H1 (cell line): ENCODE measurements at regions not wholly inside any gene's neighbourhood (a gene's known extent, or its start where the extent isn't known, plus 50 kb on each side); places are given as distances from the start of the nearest gene placed in this dataset.
"Not testable (repeated sequence)": the region's sequence is repeated elsewhere in the genome, so short reads cannot be mapped to it uniquely, and the experiment has no call there.

Experiments
- BACH1 ChIP-seq: IDR thresholded peaks from 2 replicates; pipeline ENCODE4 v1.6.1; 2012; ENCODE audit warnings: low read length, improper control_type of control experiment
- BRCA1 ChIP-seq: IDR thresholded peaks from 2 replicates; pipeline ENCODE4 v1.6.1; 2012; ENCODE audit warnings: low read depth, low read length, improper control_type of control experiment
- EGR1 ChIP-seq: IDR thresholded peaks from 2 replicates; pipeline ENCODE4 v1.6.1; 2011; ENCODE audit warnings: low read depth, low read length, borderline replicate concordance
- EP300 ChIP-seq, 2 experiments: IDR thresholded peaks; 1 replicate in 1 of 2; 2 replicates in 1 of 2; pipeline ENCODE4 v1.6.1; 2011 to 2012; ENCODE audit warnings: low read depth in 2 of 2, low read length in 2 of 2, mild to moderate bottlenecking in 2 of 2, borderline replicate concordance in 1 of 2, inconsistent platforms in 1 of 2, moderate library complexity in 1 of 2
- EZH2 ChIP-seq: fragments of 200-600 bp; sonication (generic); IDR thresholded peaks from 2 replicates; pipeline ENCODE4 v1.7.1; 2012; ENCODE audit warnings: low read depth, mild to moderate bottlenecking, moderate library complexity, low read length, inconsistent platforms; ENCODE audit not compliant: severe bottlenecking
- MAFK ChIP-seq: IDR thresholded peaks from 2 replicates; pipeline ENCODE4 v1.6.1; 2012; ENCODE audit warnings: low read depth, mild to moderate bottlenecking, improper control_type of control experiment, low read length
- POLR2A ChIP-seq, 2 experiments: IDR thresholded peaks; 1 replicate in 1 of 2; 2 replicates in 1 of 2; pipeline ENCODE4 v1.6.1; 2011; ENCODE audit warnings: low read depth in 2 of 2, low read length in 2 of 2, mild to moderate bottlenecking in 2 of 2; ENCODE audit errors: control extremely low read depth in 1 of 2
- RNF2 ChIP-seq: fragments of 200-900, 300-1000 bp; sonication (generic); IDR thresholded peaks from 2 replicates; pipeline ENCODE4 v1.7.1; 2016; ENCODE audit warnings: borderline replicate concordance, low read depth, mild to moderate bottlenecking, antibody characterized with exemption, low read length; ENCODE audit not compliant: poor library complexity, severe bottlenecking; ENCODE audit errors: missing control alignments
- RXRA ChIP-seq: IDR thresholded peaks from 2 replicates; pipeline ENCODE4 v1.6.1; 2011; ENCODE audit warnings: low read depth, mild to moderate bottlenecking, low read length, moderate library complexity; ENCODE audit not compliant: insufficient read depth
- YY1 ChIP-seq: IDR thresholded peaks from 2 replicates; pipeline ENCODE4 v1.6.1; 2011; ENCODE audit warnings: low read depth, mild to moderate bottlenecking, low read length
- TF ChIP-seq, protein P1 (sequence below), 3 experiments: IDR thresholded peaks; 1 replicate in 2 of 3; 2 replicates in 1 of 3; pipeline versions ENCODE4 v1.5.1 to v1.6.1; 2011; ENCODE audit warnings: low read length in 3 of 3, mild to moderate bottlenecking in 3 of 3, inconsistent platforms in 2 of 3, low read depth in 1 of 3, moderate library complexity in 1 of 3; ENCODE audit not compliant: insufficient read depth in 1 of 3; ENCODE audit errors: control extremely low read depth in 1 of 3
- TF ChIP-seq, protein P2 (sequence below): IDR thresholded peaks from 2 replicates; pipeline ENCODE4 v1.6.1; 2012; ENCODE audit warnings: inconsistent platforms

DNA sequence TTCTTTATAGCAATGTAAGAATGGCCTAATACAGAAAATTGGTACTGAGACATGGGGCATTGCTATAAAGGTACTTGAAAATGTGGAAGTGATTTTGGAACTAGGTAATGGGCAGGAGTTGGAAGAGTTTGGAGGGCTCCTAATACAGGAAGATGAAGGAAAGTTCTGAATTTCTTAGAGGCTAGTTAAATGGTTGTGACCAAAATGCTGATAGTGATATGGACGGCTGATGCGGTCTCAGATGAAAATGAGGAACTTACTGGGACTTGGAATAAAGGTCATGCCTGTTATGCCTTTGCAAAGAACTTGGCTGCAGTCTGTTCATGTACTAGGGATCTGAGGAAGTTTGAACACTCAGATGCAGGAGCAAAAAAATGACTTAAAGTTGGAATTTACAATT lies 132.2 kb upstream of the ZNG1F start:
- TF ChIP-seq, protein P1, sequence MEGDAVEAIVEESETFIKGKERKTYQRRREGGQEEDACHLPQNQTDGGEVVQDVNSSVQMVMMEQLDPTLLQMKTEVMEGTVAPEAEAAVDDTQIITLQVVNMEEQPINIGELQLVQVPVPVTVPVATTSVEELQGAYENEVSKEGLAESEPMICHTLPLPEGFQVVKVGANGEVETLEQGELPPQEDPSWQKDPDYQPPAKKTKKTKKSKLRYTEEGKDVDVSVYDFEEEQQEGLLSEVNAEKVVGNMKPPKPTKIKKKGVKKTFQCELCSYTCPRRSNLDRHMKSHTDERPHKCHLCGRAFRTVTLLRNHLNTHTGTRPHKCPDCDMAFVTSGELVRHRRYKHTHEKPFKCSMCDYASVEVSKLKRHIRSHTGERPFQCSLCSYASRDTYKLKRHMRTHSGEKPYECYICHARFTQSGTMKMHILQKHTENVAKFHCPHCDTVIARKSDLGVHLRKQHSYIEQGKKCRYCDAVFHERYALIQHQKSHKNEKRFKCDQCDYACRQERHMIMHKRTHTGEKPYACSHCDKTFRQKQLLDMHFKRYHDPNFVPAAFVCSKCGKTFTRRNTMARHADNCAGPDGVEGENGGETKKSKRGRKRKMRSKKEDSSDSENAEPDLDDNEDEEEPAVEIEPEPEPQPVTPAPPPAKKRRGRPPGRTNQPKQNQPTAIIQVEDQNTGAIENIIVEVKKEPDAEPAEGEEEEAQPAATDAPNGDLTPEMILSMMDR (IDR thresholded peaks at IDR 0.05; ENCODE audit: control extremely low read depth in 1 of 3, insufficient read depth in 1 of 3, low read depth in 1 of 3, low read length in 3 of 3): not testable (repeated sequence)
- TF ChIP-seq POLR2A (IDR thresholded peaks at IDR 0.05; ENCODE audit: control extremely low read depth in 1 of 2, low read depth in 2 of 2, low read length in 2 of 2); EZH2; YY1; RNF2; BACH1; MAFK; EP300 (IDR thresholded peaks at IDR 0.05; ENCODE audit: borderline replicate concordance in 1 of 2, low read depth in 2 of 2, low read length in 2 of 2); BRCA1; RXRA; EGR1: not testable (repeated sequence)
- TF ChIP-seq, protein P2, sequence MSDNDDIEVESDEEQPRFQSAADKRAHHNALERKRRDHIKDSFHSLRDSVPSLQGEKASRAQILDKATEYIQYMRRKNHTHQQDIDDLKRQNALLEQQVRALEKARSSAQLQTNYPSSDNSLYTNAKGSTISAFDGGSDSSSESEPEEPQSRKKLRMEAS: not testable (repeated sequence)
